ENCODE measurements at regions not wholly inside any gene's neighbourhood (a gene's known extent, or its start where the extent isn't known, plus 50 kb on each side); places are given as distances from the start of the nearest gene placed in this dataset.
"Not testable (repeated sequence)": the region's sequence is repeated elsewhere in the genome, so short reads cannot be mapped to it uniquely, and the experiment has no call there.

DNA sequence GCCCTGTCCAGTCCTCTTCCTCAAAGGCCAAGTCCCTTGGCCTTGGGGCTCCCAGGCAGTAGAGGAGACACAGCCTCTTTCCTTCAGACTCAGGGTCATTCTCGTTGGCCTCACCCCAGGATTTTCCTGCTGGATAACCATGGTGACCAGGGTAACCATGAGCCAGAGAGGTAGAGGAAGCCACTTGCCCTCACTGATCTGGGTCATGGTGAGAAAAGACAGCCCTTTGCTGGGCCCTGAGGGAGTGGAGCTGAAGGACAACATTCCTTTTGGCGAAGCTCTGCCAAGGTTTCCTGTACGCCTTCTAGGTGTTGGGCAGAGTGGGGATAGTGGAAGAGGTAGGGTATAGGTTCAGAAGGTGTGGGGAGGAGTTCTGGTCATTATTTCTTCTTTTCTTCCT is 53.1 kb upstream of the WNT4 start:
- DNase-seq, result no peak

DNA sequence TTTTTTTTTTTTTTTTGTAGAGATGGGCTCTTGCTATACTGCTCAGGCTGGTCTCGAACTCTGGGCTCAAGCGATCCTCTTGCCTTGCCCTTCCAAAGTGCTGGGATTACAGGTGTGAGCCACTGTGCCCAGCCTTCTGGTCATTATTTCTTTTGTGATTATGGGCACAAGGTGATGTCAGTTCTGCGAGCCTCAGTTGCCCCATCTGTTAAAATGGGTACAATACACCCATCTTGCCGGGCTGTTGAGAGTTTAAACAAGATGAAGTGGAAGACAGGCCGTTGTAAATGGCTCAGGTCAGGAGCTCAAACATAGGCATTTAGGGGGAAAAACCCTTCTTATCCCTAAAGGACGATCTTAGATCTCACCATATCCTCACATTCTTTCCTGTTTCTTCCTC is 53.7 kb upstream of the WNT4 start:
- DNase-seq, result no peak

DNA sequence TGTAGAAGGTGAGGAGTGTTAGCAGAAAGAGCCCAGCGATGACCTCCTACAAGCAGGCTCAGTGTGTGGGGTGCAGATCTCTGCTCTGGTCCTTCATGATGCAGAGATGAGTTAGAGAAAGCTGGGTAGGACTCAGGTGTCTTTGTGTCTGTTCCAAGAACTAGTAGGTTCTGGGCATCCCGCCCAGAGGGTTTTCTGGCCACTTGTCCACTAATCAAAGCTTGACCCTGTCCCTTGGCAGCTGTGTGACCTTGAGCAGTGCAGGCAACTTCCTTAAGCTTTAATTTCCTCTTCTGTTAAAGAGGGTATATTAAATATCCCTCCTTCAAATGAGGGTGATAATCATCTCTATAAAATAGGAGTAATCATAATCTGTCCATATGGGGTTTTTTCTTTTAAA is 54.7 kb upstream of the WNT4 start:
- no peak for DNase-seq

DNA sequence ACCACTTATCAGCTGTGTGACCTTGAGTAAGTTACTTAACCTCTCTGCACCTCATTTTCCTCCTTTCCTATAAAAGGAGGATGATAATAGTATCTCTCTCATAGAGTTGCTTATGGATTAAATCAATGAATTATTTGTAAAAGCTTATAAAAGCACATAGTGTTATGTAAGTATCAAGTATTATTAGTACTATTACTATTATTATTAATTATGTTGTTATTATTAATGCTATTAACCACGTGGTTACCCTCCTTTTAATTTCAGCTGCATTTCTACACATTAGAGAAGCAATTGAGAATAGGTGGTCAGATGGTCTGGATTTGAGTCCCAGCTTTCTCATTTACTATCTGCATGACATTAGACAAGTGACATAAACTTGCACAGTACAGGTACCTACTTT is 58.1 kb upstream of the WNT4 start:
- no peak for DNase-seq

DNA sequence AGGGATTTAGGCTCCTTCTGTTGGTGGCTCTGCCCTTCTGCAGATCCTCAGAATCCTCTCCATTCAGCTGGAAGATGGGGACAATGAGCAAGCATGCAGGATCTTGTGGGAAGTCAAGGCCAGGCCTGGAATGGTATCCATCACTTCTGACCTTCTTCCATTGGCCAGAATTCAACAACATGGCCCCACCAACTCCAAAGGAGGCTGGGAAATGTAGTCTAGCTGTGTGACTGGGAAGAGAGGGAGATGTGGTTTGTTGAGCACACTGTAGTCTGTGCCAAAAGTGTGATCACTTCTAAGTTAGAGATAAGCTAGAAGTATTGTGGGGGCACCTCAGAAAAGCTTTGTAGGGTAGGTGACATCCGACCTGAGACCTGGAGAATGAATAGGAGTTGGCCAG is 60.4 kb upstream of the WNT4 start:
- DNase-seq, result no peak

DNA sequence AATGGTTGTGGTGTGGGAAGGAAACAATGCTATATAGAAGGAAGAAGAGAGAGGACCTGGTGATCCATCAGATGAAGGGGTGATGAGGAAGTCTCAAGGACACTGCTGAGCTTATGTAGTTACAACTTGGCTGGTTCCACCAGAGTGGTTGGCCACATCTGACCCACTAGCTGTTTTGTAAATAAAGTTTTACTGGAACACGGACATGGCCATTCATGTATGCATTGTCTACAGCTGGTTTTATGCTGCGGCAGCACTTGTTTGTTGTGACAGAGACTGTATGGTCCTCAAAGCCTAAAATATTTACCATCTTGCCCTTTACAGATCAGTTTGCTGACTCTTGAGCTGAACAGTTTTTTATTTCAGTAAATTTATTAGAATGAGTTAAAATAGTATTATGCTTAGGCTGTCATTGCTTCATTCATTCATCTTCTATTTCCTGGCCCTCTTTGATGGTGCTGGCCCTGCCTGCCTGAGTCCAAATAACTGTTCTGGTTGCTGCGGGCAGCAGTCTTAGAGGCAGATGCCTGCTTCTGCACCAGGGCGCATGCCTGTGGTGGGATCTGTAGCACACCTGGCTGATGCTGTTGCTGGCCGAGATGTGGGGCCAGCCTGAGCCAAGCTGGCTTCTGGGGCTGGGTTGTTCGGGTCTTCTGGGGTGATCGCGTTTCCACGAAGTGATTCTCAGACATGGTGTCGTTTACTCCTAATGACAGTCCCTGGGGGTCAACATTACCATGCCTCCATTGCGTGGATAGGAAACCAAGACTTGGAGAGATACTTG is 61.4 kb upstream of the WNT4 start:
- no peak for DNase-seq

DNA sequence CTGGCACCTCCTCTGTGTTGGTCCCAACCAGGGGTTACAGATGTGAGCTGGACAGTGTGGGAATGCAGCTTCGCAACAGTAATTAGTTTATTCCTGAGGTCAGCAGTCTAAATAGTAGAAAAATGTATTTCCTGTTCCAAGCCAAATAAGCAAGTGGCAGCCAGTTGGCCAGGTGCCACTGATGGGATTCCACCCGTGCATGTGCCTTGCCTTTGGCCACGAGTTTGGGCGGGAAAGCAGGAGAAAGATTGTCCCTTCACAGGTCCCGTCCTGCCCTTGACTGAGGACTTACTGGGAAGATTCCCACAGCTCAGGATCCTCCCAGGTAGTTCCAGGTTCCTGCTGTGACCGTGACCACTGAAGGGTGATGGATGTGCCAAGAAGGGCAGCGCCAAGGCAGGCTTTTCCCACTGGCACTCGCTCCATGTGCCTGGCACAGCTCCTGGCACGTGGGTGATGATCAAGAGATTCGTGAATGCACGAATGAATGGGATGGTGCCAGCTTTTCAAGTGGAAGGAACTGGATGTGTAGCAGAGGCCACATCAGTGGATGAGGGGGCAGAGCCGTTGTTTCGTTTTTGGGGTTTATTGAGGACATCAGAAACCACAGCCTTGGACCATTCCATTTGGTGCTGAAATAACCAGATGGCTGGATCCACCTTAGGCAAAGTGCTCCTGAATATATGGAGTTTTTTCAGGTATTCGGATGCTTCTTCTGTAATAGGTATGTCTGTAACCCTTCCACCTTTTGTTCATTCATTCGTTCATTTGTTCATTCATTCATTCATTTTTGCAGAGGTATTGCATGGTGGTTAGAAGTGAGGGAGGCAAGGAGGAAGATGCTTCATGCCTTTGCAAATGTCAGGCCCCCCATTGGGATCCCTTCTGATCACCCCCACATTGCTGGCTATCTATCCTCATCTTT is 62.4 kb upstream of the WNT4 start:
- peak; percentile 69 for DNase-seq

DNA sequence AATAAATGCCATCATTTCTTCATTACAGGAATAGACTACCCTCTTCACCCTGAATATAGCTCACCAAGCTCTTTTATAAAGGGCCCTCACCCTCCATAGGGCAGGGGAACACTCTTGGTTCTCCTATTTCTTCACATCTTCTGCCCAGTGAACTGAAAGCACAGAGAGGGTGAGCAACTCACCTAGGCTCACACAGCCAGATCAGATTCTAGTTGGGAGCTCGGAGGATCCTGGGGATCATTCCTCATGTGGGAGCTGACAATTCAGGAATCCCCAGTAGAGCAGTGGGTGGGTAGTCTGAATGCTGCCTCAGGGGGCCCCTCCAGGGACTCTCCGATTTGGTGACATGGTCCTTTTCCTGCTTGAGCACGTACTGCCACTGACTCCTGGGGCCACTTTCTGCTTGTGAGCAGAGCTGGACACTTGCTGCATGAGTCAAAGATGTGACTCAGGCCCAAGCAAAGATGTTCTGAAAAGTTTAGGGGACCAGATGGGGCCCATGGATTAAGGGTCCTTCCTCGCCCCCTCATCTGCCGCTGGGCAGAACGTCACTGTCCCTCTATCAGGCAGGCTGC is 63.7 kb upstream of the WNT4 start:
- DNase-seq, result no peak

DNA sequence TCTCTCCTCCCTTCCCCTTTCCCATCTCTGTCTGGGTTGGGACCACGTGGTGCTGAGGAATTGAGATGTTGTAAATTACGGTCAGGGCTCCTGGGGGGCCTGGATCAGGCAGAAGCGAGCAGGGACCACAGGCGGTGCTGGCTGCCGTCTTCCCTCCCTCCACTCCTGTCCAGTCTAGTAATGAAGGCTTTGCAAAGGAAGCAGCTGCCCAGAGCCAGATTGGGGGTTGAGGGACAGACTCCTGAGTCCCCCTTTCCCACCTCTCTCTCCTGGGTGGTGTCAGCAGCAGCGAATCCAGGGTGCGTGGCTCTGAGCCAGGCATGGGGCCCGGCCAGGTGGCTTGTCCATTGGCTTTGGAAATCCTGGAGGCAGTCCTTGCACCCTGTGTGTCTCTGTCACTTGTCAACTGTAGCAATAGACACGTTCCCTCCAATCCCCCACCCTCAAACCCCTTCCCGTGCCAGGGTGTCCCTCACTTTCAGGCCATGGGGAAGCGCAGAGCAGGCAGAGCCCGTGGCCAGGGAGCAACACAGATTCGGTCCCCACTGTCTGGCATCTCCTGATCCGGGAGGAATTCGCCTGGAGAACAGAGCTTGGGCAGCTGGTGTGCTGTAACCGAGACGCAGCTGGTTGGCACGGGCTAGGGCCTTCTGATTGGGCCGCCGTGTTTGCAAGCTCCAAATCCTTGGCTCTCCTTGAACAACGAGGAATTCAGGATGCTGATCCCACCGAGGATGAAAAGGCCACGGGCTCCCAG is 64.8 kb upstream of the WNT4 start:
- DNase-seq, result peak; percentile 95

DNA sequence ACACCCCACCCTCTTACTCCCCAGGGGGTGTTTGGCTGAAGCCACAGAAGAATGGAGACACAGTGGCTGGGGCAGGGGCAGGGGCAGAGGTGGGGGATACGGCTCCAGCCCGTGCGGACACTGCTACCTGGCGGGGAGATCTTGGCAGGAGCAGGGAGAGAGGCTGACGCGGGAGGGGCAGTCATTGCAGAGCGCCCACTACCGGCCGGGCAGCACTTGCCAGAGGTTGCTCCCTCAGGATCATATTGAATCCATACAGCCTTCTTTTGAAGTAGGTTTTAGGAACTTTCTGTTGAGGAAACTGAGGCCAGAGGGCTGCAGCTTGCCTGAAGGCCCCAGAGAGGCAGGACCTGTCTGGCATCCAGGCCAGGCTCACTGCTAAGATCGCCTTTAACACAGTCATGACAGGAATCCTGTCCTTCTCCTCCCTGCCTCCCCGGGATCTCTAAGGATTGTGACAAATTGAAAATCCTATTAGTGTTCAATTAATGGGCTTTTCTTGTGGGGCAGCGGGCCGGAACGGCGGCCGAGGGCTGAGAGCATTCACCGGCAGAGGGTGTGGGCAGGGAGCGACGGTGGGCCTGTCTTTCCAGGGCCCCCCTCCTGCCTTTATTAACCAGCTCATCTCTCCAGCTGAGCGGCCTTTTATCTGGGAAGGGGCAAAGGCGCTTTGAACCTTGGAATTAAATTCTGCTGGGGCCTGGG is 65.5 kb upstream of the WNT4 start:
- no peak for DNase-seq

DNA sequence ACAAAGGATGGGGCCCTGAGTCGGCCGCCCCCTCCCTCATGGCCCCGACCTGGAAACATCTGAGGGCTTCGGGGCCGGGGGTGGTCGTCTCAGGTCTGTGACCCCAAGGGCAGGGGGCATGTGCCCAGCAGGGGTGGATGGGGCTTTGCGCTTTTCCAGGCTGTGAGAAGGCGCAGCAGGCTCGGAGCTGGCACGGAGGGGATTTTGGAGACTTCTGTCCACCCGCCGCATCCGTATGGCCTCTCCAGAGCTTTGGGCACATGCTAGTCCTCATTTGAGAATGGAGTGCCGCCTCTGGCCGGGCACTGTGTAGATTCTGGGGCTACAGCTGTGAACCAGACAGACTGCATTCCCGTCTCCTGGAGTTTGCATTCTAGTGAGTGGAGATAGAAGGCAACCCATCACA is 66.1 kb upstream of the WNT4 start:
- DNase-seq, result peak; percentile 28

DNA sequence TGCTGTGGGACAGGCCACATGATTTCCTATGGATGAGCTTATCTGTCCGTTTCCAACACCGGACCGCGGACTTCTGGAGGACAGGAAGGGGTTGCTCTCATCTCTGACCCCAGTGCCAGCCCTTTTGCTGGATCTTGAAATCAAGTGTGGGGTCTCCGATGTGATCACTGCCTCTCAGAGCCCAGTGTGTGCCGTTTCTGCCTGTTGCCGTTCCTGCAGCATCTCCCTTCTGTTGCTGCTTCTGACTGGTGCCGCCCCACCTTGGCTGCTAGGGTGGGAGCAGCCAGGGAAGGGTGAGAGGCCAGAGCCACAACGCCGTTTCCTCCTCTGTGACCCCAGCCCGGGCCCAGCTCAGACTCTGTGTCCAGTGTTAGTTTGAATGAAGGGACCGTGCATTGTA is 67.3 kb upstream of the WNT4 start:
- DNase-seq, result no peak

DNA sequence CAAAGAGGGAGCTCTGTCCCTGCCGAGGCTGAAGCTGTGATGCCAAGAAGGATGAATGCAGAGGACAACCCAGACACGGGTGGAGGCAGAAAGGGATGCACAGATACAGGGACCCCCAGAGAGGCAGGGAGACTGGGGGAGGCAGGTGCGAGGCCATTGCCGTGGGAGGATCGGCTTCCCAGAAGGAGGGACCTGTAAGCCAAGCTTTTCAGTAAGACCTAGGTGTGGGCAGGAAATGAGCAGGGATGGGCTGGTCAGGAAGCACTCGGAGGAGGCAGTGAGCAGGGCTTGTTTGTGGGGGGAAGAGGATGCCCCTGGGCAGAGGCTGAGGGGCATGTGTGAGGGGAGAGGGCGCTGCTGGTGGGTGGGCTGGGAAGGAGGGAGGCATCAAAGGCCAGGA is 67.7 kb upstream of the WNT4 start:
- DNase-seq, result no peak

DNA sequence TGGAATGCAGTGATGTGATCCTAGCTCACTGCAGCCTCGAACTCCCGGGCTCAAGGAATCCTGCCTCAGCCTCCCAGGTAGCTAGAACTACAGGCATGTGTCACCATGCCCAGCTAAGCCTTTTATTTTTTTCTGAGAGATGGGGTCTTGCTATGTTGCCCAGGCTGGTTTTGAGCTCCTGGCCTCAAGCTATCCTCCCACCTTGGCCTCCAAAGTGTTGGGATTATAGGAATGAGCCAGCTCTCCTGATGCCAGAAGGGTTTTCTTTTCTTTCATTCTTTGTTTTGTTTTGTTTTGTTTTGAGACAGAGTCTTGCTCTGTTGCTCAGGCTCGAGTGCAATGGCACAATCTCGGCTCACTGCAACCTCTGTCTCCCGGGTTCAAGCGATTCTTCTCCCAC is 68.6 kb upstream of the WNT4 start:
- not testable (repeated sequence) for DNase-seq

DNA sequence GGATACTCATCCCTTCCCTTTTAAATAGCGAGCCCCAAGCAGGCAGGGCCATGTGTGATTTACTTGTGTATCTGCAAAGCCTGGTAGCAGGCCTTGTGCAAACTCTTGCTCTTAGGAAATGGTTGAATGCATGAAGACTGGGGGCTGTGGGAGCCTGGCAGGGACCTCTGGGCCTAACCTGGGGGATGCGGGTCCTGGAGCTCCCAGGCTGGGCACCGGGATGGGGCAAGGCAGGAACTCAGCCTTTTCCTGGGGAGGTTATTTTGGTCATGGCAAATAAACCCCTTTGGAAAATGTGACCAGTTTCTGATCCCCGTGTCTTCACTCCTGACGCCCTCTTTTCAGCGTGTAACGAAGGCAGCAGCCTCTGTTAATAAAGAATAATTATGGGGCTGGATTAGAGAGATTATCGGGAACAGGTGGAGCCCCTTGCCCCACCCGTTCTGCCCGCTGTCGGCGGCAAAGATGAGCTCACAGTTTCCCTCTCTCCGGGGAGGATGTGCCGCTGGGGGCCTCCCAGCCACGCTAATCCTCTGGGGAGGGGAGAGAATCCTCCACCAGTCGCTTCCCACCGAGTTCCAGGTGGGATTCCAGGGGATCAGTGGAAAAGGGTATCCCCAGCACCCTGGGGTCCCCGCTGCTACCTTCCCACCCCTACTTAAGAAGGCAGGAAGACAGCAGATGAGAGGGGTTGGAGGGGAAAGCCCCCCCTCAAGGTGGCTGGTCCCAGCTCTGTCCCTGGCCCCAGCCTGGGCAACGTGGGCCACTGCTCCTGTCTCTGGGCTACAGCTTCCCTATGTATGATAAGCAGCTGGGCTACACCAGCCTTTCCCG is 69.7 kb upstream of the WNT4 start:
- DNase-seq, result peak; percentile 59

DNA sequence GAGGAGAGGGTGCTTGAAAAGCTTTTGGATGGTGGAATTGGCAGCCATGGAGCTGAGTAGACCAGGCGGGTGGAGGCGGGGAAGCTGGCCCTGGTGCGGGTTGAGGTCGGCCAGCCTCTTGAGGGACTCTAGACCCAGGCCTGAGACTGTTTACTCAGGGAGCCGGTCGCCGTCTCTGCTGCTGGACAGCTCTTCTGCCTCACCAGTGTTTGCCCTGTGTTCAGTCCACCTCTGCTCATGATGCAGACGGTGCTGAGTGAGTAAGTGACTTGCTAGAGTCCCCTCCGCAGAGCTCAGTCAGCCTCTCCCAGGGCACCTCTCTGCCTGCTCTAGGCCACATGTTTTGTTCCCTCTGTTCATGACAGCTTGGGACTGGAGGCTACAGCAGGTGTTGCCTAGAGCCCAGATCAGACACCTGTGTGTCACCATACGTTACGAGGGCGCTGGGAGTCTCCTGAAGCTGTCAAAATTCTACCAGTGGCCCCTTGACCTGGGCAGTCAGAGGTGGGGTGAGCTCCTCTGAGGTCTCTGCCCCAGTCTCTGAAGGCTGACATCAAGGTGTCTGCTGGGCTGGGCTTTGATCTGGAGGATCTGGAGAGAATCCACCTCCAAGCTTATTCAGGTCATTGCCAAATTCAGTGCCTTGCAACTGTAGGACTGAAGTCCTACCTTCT is 73.5 kb upstream of the WNT4 start:
- DNase-seq, result no peak

DNA sequence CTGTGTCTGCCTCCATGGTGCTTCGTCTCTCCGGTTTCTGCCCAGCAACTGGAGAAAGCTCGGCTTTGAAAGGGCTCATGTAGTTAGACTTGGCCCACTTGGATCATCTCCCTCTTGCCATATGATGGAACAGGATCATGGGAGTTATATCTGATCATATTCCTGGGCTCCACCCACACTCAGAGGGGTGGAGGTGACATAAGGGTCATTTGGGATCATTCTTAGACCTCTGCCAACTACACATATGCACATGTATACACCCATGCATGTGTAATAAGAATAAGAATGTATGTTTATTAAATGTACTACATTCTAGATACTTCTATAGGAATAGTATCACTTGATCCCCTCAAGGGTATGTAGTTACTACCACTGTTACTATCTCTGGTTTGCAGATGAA is 74.1 kb upstream of the WNT4 start:
- no peak for DNase-seq

DNA sequence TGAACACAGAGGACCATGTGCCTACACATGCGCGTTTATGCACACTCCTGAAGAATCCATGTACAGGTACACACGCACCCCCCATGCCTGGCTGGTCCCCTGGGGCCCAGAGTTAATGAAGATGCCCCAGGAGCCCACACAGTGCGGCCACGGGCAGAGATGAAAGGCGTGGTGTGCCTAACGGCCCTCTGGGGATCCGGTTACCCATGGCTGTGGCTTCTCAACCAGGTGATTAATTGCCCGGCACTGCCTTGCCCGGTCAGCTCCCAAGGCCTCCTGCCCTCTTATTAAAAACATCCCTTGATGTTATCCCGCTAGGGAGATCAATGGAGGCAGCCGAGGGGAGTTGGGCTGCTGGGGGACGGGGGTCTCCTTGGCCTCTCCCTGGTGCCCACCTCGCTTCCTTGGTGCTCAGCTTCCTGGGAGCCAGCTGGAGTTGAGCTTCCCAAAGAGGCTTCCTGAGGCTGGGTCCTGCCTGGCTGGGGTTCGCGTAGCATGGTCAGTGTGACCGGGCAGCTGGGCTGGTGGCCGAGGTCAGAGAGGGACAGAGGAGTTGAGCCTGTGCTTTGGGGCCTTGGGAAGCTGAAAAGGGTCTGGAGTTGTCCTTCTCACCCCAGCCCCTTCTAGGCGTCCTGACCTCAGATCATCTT is 75.0 kb upstream of the WNT4 start:
- no peak for DNase-seq

DNA sequence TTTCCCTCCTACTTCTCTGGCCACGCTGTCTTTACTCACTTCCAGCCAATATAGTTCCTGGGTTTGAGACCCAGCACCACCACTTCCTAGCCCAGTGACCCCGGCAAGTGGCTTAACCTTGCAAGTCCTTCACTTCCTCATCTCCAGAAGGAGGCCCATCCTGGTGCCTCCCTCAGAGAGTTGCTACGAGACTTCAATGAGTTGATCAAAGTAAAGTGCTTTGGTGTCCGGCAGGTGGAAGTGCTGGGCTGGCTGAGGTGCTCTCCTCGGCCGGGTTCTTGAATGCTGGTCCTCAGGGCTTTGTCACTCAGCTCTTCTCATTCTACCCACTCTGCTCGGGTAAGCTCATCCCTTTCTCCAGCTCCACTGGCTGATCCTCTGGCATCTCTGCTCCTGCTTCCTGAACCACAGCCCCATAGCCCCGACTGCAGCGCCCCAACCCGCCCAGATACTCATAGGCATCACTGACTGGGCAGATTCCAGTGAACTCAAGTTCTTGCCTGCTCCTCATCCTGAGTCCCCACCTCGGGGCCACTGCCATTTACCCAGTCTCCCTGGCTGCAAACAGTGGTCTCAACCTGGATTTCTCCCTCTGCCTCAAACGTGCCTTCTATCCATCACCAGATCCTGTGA is 75.8 kb upstream of the WNT4 start:
- no peak for DNase-seq

Measured in tongue (tissue), 1 donor.